Activated CD4-positive, alpha-beta memory T cell treated with anti-CD3 and anti-CD28 coated beads for 36 hours (primary cell): ENCODE measurements at regions not wholly inside any gene's neighbourhood (a gene's known extent, or its start where the extent isn't known, plus 50 kb on each side); places are given as distances from the start of the nearest gene placed in this dataset.
"Not testable (repeated sequence)": the region's sequence is repeated elsewhere in the genome, so short reads cannot be mapped to it uniquely, and the experiment has no call there.

Experiments used
- CTCF ChIA-PET: fragments of 350-600 bp; sonication (Branson Sonifier 250); formaldehyde crosslinking; loops from one replicate; lab custom pipeline; 2021; ENCODE audit warnings: antibody characterized with exemption, inconsistent platforms; lab: Charles Lee
- POLR2A ChIA-PET: fragments of 350-600 bp; sonication (Branson Sonifier 250); formaldehyde crosslinking; loops from one replicate; lab custom pipeline; 2021; ENCODE audit warnings: antibody characterized with exemption; lab: Charles Lee
- DNase-seq: peaks from one replicate; pipeline ENCODE4 v3.0.0-alpha.2; 2020
- H3K27ac Mint-ChIP-seq: one replicate; pipeline ENCODE4 v1.8.0; 2021; ENCODE audit warnings: mixed read lengths
- H3K27me3 Mint-ChIP-seq: one replicate; pipeline ENCODE4 v1.8.0; 2021; ENCODE audit warnings: mixed read lengths
- H3K36me3 Mint-ChIP-seq: one replicate; pipeline ENCODE4 v1.8.0; 2021; ENCODE audit warnings: mixed read lengths
- H3K4me1 Mint-ChIP-seq: one replicate; pipeline ENCODE4 v1.8.0; 2021; ENCODE audit warnings: low read depth, mixed read lengths
- H3K4me3 Mint-ChIP-seq: one replicate; pipeline ENCODE4 v1.8.0; 2021; ENCODE audit warnings: mild to moderate bottlenecking, mixed read lengths
- H3K9me3 Mint-ChIP-seq: one replicate; pipeline ENCODE4 v1.8.0; 2021; ENCODE audit warnings: mixed read lengths
- intact Hi-C: fragments of 100-400 bp; cut with micrococcal nuclease; formaldehyde crosslinking; loops from one replicate; pipeline ENCODE4 v1.15.1; 2023

DNA sequence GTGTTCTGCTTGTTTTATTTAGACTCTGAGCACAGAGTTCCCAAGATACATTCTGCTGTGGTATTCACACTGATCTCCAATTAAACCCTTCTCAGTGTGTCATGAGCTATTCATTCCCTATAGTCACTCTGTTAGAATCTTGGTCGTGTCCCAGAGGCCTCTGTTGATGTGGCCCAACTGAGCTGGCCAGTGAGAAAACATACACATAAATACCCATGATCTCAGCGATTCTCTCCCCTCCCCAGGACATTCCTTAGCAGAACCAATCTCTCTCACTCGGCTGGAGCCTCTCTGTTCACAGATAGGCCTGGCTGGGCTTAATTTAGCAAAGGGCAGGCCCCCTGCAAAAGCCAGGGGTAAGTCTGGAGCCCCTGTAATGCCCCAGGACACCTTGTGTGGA lies 109.6 kb upstream of the NBPF9 start:
- H3K9me3 Mint-ChIP-seq, H3K27ac Mint-ChIP-seq, H3K4me3 Mint-ChIP-seq, H3K36me3 Mint-ChIP-seq, POLR2A ChIA-PET, CTCF ChIA-PET, H3K4me1 Mint-ChIP-seq, H3K27me3 Mint-ChIP-seq, intact Hi-C loops, DNase-seq: not testable (repeated sequence)

DNA sequence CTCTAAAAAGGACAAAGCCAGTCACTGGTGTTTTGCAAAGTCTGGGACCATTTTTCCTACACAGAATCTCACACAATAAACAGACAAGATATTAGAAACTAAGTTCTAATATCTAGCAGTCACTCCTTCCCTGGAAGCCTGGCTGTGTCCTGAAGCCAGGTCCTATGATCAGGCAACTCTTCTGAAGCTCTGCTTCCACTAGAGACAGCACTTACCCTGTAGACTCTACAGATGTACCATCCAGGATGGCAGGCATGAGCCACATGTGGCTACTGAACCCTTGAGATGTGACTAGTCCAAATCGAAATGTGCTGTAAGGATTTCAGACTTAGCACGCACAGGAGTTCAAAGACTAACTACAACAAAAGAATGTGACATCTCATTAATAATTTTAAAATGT lies 110.3 kb upstream of the NBPF9 start:
- POLR2A ChIA-PET, H3K9me3 Mint-ChIP-seq, H3K27ac Mint-ChIP-seq, intact Hi-C loops, H3K4me1 Mint-ChIP-seq, H3K36me3 Mint-ChIP-seq, H3K27me3 Mint-ChIP-seq, CTCF ChIA-PET, H3K4me3 Mint-ChIP-seq, DNase-seq: not testable (repeated sequence)

DNA sequence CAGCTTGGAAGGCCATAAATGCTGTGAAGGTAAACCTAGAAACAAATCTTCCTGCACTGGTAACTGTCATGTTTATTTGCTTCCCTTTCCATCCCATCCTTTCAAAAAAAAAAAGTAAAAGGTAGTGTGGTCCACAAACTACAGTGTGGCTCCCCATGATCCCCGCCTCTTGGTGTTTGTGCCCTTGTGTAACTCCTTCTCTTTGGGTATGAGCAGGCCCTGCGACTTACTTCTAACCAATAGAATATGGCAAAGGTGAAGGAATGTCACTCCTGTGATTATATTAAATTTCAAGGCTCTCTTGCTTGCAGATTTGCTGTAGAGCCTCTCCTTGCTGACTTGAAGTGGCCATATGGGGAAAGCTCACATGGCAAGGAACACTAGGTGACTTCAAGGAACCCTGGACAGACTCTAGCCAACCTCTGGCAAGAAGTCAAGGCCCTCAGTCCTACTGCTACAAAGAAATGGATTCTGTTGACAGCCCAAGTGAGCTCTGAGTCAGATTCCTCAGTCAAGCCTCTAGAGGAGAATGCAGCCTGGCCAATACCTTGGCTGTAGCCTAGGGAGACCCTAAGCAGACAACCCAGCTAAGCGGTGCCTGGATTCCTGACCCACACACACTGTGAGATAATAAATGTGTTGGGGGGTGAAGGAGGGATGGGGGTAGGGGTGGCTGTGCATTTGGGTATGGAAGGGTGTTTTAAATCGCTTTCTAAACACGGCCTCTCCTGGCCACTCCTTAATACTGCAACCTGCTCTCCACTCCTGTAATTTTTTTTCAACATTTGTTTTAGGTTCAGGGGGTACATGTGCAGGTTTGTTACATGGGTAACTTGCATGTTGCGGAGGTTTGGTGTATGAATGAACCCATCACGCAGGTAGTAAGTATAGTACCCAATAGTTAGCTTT lies 115.0 kb upstream of the NBPF9 start:
- H3K36me3 Mint-ChIP-seq, H3K9me3 Mint-ChIP-seq, CTCF ChIA-PET, H3K27me3 Mint-ChIP-seq, POLR2A ChIA-PET, H3K27ac Mint-ChIP-seq, intact Hi-C loops, DNase-seq, H3K4me3 Mint-ChIP-seq, H3K4me1 Mint-ChIP-seq: not testable (repeated sequence)

DNA sequence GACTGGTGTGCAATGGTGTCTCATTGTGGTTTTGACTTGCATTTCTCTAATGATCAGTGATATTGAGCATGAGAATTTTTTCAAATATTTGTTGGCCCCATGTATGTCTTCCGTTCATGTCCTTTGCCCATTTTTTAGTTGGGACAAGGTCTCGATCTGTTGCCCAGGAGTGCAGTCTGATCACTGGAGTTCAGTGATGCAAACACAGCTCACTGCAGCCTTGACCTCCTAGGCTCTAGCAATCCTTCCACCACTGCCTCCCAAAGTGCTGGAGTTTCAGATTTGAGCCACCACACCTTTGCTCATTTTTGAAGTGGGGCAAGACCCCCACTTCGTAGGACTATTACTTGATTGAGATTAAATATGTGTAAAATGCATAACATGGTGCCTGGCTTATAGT lies 116.2 kb upstream of the NBPF9 start:
- H3K27ac Mint-ChIP-seq, CTCF ChIA-PET, H3K4me1 Mint-ChIP-seq, DNase-seq, H3K36me3 Mint-ChIP-seq, H3K27me3 Mint-ChIP-seq, POLR2A ChIA-PET, intact Hi-C loops, H3K9me3 Mint-ChIP-seq, H3K4me3 Mint-ChIP-seq: not testable (repeated sequence)

DNA sequence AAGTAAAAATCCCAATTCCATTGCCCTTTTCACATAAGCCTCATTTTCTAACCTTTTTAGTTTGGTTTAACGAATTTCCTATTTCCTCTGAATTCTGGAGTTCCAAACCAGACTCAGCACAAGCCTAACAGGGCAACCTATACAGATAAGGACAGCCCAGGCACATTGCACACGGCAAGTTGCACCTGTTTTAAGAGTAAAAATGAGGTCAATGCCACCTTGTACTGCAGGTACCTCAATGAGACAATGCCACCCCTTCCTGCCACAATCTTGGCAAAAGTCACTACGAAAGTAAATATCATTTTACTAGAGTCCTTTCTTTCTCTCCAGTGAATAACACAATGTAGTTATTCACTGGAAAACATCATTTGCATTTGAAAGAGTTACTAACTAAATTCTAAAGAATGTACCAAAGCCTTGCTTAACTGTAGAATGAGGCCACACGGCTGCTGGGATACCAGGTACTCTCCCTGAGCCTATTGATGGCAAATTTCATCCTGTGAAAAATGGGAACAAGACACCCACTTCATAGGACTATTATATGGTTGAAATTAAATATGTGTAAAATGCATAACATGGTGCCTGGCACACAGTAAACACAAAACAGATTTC lies 117.2 kb upstream of the NBPF9 start:
- H3K27me3 Mint-ChIP-seq, intact Hi-C loops: not testable (repeated sequence)

DNA sequence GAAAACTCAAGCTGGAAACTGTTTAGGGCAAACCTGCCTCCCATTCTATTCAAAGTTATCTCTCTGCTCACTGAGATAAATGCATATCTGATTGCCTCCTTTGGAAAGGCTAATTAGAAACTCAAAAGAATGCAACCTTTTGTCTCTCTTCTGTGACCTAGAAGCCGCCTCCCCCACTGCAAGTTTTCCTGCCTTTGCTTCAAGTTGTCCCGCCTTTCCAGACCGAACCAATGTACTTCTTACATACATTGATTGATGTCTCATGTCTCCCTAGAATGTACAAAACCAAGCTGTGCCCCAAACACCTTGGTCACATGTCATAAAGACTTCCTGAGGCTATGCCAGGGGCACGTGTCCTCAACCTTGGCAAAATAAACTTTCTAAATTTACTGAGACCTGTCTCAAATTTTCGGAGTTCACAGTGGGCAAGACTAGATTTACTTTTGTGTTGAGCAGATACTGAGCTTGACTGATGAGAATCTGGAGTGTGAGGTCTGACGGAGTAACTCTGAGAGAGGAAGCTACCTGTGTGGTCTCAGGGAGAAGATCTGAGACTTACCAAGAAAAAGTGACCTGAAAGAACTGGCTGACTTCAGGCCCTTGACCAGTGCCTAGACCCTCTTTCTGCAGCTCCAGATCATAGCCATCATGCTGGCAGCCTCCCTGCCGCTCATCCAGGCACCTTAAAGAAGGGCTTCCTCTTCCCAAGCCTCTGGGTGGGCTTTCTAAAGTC lies 124.7 kb upstream of the NBPF9 start:
- H3K4me3 Mint-ChIP-seq, H3K27me3 Mint-ChIP-seq, H3K4me1 Mint-ChIP-seq, intact Hi-C loops, POLR2A ChIA-PET, H3K9me3 Mint-ChIP-seq, H3K27ac Mint-ChIP-seq, H3K36me3 Mint-ChIP-seq, DNase-seq, CTCF ChIA-PET: not testable (repeated sequence)

More for the DNA sequence above, 117.2 kb upstream of the NBPF9 start:
- POLR2A ChIA-PET, H3K4me1 Mint-ChIP-seq, CTCF ChIA-PET, H3K4me3 Mint-ChIP-seq, DNase-seq, H3K9me3 Mint-ChIP-seq, H3K36me3 Mint-ChIP-seq, H3K27ac Mint-ChIP-seq: not testable (repeated sequence)

DNA sequence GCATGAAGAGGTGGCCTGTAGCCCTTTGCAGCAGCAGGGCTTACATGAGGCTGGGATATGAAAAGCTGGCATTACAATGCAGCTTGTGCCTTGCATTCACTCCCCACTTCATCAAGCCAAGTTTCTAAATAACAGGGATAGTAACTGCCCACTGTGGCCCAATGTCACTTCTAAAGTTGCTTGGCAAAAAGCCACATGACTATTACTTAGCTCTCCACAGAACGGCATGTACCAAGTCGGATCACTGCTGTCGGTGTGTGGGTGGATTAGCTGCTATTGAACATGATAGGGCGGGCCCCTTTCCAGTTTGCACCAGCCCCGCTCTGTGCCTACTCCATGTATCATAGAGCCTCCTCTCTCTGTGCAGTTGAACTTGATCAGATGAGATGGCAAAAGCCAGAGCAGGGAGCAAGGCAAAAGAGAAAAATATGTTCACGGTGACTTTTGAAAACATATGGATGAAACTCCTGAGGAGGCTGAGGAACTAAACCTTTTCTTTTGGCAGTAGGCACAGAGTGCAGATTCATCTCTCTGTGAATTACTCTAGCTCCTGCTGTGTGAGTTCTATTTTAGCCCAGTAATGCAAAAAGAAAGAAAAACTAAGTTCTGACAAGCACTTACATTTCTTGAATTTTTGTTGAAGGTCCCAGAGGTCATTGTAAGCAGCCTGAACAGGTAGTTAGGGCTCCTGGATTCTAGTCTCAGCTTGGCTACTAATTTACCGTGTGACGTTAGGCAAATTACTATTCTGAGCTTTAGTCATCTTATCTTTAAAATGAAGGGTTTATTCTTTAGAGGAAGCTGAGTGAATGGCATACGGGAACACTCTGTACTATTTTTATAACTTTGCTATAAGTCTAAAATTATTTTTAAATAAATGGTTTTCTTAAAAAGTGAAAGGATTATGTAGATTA lies 125.6 kb upstream of the NBPF9 start:
- not testable (repeated sequence) for H3K36me3 Mint-ChIP-seq, H3K4me1 Mint-ChIP-seq, DNase-seq

DNA sequence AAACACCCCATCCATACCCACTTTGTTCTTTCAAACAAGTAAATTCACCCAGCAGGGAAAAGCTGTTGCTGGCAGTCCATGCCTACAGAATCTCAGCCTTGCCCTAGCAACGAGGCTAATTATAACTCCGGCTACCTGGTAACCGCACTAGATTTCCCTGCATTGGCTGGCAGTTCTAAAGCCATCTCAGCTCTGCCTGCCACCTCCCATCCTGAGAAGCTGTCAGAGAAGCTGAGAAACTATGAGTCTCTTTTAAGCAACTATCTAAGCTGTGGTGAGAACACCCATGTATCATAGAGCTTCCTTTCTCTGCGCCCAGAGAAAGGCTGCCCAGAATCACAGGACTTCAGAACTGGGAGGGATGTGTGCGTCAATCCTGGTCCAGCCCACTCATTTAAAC lies 126.5 kb upstream of the NBPF9 start:
- POLR2A ChIA-PET, DNase-seq, H3K4me3 Mint-ChIP-seq, H3K27ac Mint-ChIP-seq, H3K36me3 Mint-ChIP-seq, H3K27me3 Mint-ChIP-seq, H3K4me1 Mint-ChIP-seq, H3K9me3 Mint-ChIP-seq, intact Hi-C loops, CTCF ChIA-PET: not testable (repeated sequence)

More for the DNA sequence above, 125.6 kb upstream of the NBPF9 start:
- H3K9me3 Mint-ChIP-seq, H3K27ac Mint-ChIP-seq, intact Hi-C loops, H3K27me3 Mint-ChIP-seq, H3K4me3 Mint-ChIP-seq, CTCF ChIA-PET, POLR2A ChIA-PET: not testable (repeated sequence)

DNA sequence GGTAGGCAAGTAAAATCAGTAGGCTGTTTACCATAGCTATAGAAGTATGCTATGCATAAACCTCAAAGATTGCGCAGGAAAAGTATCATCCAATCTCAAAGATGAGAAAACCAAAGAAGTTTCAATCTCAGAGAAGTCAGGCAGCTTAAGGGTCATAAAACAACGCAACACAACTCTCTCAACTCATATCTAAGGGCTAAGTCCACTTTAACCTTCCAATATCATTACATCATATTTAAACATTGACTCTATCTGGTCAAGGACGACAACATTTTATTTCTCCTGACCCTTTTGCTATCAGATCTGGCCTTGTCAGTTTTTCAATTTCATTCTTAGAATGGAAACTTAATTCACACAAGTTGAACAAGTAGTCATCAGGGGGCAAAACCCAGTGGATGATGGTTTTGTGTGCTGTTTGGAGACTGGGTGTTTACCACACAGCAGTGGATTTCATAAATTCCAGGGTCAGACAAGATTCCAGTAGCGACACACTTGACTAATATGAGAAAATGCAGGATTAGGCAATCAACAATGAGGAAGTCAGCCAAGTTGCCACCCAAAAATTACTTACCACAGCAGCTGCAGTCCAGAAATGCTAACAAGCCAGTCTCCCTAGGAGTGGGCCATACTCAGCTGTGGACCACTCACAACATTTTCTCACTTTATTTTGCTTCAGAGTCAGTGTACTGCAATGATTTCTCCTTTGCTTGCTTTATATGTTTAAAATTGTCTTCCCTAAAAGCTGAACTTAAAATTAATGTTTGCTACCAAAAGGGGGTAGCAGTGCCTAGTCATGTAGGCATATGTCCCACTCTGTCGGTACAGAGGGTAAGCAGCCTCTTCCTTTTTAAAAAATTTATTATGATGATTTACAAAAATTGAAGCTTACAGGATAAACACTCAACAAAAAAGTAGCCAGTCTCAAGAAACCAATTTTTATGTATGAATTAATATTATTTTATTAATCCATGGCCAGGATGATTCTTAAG lies 131.9 kb upstream of the NBPF9 start:
- POLR2A ChIA-PET, intact Hi-C loops: not testable (repeated sequence)

DNA sequence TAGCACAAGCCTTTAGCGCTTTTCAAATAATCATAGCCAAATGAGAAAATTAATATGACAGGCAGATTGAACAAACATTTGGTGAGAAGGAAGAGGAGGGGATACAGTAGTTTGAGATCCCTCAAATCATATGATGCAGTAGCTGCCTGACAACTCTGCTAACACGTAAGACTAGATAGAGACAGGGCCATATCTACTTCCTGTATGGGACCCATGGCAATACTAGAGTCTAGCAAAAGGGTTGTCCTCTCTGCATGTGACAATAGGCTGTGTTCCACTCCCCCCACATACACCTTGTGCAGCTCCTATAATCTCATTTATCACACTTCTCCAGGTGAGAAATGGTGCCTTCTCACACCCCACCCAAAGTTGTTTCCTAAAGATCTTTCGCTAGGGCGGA lies 134.2 kb upstream of the NBPF9 start:
- H3K27me3 Mint-ChIP-seq, CTCF ChIA-PET, H3K4me3 Mint-ChIP-seq, DNase-seq, intact Hi-C loops, H3K4me1 Mint-ChIP-seq, H3K27ac Mint-ChIP-seq, H3K36me3 Mint-ChIP-seq, POLR2A ChIA-PET, H3K9me3 Mint-ChIP-seq: not testable (repeated sequence)

More for the DNA sequence above, 131.9 kb upstream of the NBPF9 start:
- H3K27ac Mint-ChIP-seq, H3K4me3 Mint-ChIP-seq, H3K36me3 Mint-ChIP-seq, H3K4me1 Mint-ChIP-seq, CTCF ChIA-PET, H3K9me3 Mint-ChIP-seq, H3K27me3 Mint-ChIP-seq, DNase-seq: not testable (repeated sequence)

DNA sequence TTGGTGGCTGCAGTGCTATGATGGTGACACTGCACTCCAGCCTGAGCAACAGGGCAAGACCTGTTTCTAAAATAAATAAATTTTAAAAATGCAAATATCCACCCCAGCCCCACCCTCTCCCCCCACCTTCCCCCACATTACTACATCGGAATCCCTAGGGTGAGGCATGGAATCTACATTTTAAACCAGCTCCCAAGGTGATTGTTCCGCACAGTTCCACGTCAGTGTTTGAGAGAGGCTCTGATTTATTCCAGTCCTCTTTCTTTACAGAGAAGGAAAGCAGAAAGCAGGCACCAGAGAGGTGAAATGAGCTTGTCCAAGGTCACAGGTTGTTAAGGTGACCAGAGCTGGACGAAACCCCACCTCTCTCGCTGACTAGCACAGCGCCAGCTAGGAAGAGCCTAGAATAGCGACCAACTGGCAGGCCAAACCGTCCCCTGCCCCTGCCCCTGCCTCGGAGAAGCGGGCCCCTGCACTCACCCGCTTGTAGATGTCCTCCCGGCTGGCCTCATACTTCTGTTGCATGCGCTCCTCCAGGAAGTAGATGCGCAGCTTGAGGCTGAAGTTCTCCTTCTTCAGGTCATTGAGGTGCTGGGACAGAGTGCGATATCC lies 136.7 kb upstream of the NBPF9 start:
- H3K4me1 Mint-ChIP-seq, intact Hi-C loops, H3K9me3 Mint-ChIP-seq, DNase-seq, POLR2A ChIA-PET, CTCF ChIA-PET, H3K27me3 Mint-ChIP-seq, H3K4me3 Mint-ChIP-seq, H3K27ac Mint-ChIP-seq, H3K36me3 Mint-ChIP-seq: not testable (repeated sequence)
